ENCODE measurements at regions not wholly inside any gene's neighbourhood (a gene's known extent, or its start where the extent isn't known, plus 50 kb on each side); places are given as distances from the start of the nearest gene placed in this dataset.
"Not testable (repeated sequence)": the region's sequence is repeated elsewhere in the genome, so short reads cannot be mapped to it uniquely, and the experiment has no call there.

- ATAC-seq; DNase-seq; intact Hi-C loops (cut with DNase I): not testable (repeated sequence)
These were observed 239.9 kb downstream of the POTED start for GRCh38 chr21:13849489-13849888.

DNA sequence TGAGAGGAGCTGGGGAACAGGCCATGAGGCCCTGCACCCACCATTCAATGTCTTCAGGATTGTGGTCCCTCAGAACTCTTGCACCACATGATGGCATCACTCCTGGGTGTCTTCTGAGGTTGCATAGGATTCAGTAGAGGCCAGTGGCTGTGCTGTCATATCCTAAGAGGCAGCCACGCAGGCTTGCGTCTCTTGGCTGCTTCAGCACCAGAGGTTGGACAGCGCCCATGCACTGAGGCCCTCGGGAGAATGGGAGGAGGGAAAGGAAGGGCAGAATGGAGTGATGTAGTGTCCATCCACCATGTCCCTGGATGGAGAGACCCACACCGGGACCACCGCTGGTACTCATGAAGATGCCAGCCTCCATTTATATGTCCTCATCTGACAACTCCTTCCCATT is 237.1 kb downstream of the POTED start:
- not testable (repeated sequence) for ATAC-seq

GRCh38 chr21:13844574-13844973 is 235.0 kb downstream of the POTED start:
- DNase-seq; intact Hi-C loops (cut with DNase I); ATAC-seq: not testable (repeated sequence)

More for the DNA sequence above, 237.1 kb downstream of the POTED start:
- DNase-seq; intact Hi-C loops (cut with DNase I): not testable (repeated sequence)

DNA sequence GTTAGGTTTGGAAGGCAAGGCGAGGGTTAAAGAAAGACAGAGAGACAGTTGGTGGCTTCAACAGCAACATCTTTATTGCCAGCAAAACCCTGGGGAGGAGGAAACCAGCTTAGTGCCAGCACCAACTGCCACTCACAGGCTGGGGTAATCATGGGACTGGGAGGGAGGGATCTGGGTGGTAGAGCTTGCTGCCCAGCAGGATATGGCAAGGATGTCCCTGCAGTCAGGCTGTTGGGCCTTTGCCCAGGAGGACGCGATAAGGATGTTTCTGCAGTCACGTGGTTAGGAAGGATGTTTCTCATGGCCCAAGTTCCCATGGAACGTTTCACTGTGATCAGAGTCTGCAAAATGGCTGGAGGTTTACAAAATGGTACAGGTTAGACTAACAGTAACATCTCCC is 233.5 kb downstream of the POTED start:
- ATAC-seq; intact Hi-C loops (cut with DNase I): not testable (repeated sequence)
- peak; percentile 35 for DNase-seq

GRCh38 chr21:13827666-13828065 is 218.1 kb downstream of the POTED start:
- DNase-seq; intact Hi-C loops (cut with DNase I); ATAC-seq: not testable (repeated sequence)

DNA sequence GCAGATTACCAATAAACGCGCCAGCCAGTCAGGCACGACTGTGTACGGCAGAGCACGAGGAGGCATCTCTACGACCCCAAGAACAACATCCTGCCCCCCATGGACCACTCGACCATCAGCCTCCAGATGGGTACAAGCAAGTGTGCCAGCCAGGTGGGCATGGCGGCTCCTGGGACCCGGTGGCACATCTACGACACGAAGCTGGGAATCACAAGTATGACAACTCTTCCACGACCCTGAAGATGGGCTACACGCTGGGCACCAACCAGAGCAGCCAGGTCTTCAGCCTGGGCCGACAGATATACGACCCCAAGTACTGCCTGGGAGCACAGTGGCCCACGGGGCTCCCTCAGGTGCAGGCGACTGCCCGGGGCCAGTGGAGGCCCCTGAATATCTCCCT is 217.6 kb downstream of the POTED start:
- DNase-seq (no peak), ATAC-seq (no peak)
- intact Hi-C loops (cut with DNase I), result no loop called here

- ATAC-seq; DNase-seq; intact Hi-C loops (cut with DNase I): not testable (repeated sequence)
These were observed 216.9 kb downstream of the POTED start for GRCh38 chr21:13826511-13826910.

GRCh38 chr21:13825218-13825778 is 215.7 kb downstream of the POTED start:
- ATAC-seq; intact Hi-C loops (cut with DNase I); DNase-seq: not testable (repeated sequence)

DNA sequence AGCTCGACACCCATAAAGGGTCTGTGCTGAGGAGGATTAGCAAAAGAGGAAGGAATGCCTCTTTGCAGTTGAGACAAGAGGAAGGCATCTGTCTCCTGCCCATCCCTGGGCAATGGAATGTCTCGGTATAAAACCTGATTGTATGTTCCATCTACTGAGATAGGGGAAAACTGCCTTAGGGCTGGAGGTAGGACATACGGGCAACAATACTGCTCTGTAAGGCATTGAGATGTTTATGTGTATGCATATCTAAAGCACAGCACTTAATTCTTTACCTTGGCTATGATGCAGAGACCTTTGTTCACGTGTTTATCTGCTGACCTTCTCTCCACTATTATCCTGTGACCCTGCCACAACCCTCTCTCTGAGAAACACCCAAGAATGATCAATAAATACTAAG is 210.7 kb downstream of the POTED start:
- ATAC-seq; intact Hi-C loops (cut with DNase I); DNase-seq: not testable (repeated sequence)

DNA sequence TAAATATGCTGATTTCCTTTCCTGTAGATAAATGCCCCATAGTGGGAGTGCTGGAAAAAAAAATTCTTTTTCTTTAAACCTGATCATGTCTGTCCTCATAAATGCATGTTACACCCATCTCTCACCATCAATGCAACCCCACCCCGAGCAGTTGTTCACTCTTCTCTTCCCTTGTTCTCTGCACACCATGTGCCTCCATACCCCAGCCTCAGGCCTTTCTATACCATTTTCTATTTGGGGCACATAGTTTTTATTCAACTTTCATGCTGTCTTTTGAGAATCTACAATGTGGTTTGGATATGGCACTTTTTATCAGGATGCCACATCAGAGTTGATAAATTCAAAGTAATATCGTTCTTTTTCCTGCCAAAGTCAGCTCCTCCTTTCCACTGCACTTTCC is 202.6 kb downstream of the POTED start:
- DNase-seq; ATAC-seq; intact Hi-C loops (cut with DNase I): not testable (repeated sequence)

GRCh38 chr21:13810559-13810958 is 201.0 kb downstream of the POTED start:
- ATAC-seq, result not testable (repeated sequence)

DNA sequence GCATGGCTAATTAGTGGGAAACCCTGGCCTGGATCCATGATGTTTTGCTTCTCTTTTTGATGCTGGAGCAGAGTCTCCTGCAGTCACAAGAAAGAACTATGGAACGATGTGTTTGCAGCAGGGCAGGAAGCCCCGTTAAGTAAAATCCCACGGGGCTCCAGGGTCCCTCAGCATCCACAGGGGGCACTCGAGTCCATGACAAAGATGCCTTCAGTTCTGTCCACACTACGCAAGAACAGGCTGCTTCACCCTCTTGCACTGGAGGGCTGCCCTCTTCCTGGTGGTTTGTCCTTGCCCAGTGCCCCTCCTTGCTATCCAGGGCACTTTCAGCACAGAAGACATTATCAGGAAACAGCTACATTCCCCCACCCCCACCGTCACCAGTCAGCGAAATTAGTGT is 196.9 kb downstream of the POTED start:
- DNase-seq; ATAC-seq; intact Hi-C loops (cut with DNase I): not testable (repeated sequence)

More at GRCh38 chr21:13810559-13810958, 201.0 kb downstream of the POTED start:
- DNase-seq; intact Hi-C loops (cut with DNase I): not testable (repeated sequence)

- DNase-seq; intact Hi-C loops (cut with DNase I); ATAC-seq: not testable (repeated sequence)
These were observed 193.2 kb downstream of the POTED start for GRCh38 chr21:13802757-13803156.

All from left cardiac atrium (tissue), 4 donors.